Stimulated activated effector memory CD8-positive, alpha-beta T cell treated with anti-CD3 and anti-CD28 coated beads, Interleukin-12 subunit alpha, Interleukin-12 subunit beta, amount 100 ng/mL, for 72 hours (primary cell): ENCODE measurements at regions not wholly inside any gene's neighbourhood (a gene's known extent, or its start where the extent isn't known, plus 50 kb on each side); places are given as distances from the start of the nearest gene placed in this dataset.
"Not testable (repeated sequence)": the region's sequence is repeated elsewhere in the genome, so short reads cannot be mapped to it uniquely, and the experiment has no call there.

ENCODE experiments used
- ATAC-seq: fragments of 150-1000 bp; cut with Tn5 transposase; 2 replicates; pipeline ENCODE4 v1.10.0; 2021
- DNase-seq, 2 donors: peaks; one replicate each; pipeline ENCODE4 v3.0.0; 2021 to 2022; ENCODE audit warnings: low spot score in 2 of 2
- H3K27ac Mint-ChIP-seq: one replicate; pipeline ENCODE4 v1.8.0; 2022; ENCODE audit warnings: mild to moderate bottlenecking, mixed read lengths
- H3K36me3 Mint-ChIP-seq: one replicate; pipeline ENCODE4 v1.8.0; 2022; ENCODE audit warnings: mild to moderate bottlenecking, mixed read lengths
- H3K4me1 Mint-ChIP-seq: one replicate; pipeline ENCODE4 v1.8.0; 2022; ENCODE audit warnings: mixed read lengths
- H3K4me3 Mint-ChIP-seq: one replicate; pipeline ENCODE4 v1.8.0; 2022; ENCODE audit warnings: mild to moderate bottlenecking, mixed read lengths
- H3K9me3 Mint-ChIP-seq: one replicate; pipeline ENCODE4 v1.8.0; 2022; ENCODE audit warnings: mixed read lengths

GRCh38 chr6:122913558-122913957 is 82.5 kb upstream of the CLVS2 start:
- no peak for ATAC-seq
- Mint-ChIP-seq H3K9me3 (peaks cover 27% of the 10 kb centered on the region), H3K36me3 (no peaks in the 10 kb centered on the region), H3K4me3 (no peak overlapping the region), H3K27ac (no peak overlapping the region), H3K4me1 (no peaks in the 10 kb centered on the region)
- no peak for DNase-seq

GRCh38 chr6:122918714-122919113 is 77.3 kb upstream of the CLVS2 start:
- DNase-seq (no peak), ATAC-seq (no peak)
- H3K4me1 Mint-ChIP-seq: no peaks in the 10 kb centered on the region
- no peak overlapping the region for H3K4me3 Mint-ChIP-seq
- no peak overlapping the region for H3K27ac Mint-ChIP-seq
- no peaks in the 10 kb centered on the region for H3K36me3 Mint-ChIP-seq
- peaks cover 21% of the 10 kb centered on the region for H3K9me3 Mint-ChIP-seq

- H3K36me3 Mint-ChIP-seq: no peaks in the 10 kb centered on the region
- H3K4me3 Mint-ChIP-seq: no peak overlapping the region
- no peak overlapping the region for H3K27ac Mint-ChIP-seq
- no peaks in the 10 kb centered on the region for H3K4me1 Mint-ChIP-seq
- no peak for ATAC-seq
- DNase-seq: no peak
- peaks cover 14% of the 10 kb centered on the region for H3K9me3 Mint-ChIP-seq
Observed at GRCh38 chr6:122930252-122931180, 65.5 kb upstream of the CLVS2 start.

GRCh38 chr6:122931916-122932315 is 64.1 kb upstream of the CLVS2 start:
- Mint-ChIP-seq H3K4me3 (no peak overlapping the region), H3K4me1 (no peaks in the 10 kb centered on the region), H3K36me3 (no peaks in the 10 kb centered on the region), H3K27ac (no peak overlapping the region), H3K9me3 (peaks cover 17% of the 10 kb centered on the region)
- ATAC-seq: no peak
- DNase-seq: no peak

- DNase-seq, H3K27ac Mint-ChIP-seq, H3K4me1 Mint-ChIP-seq, H3K4me3 Mint-ChIP-seq, H3K36me3 Mint-ChIP-seq, ATAC-seq, H3K9me3 Mint-ChIP-seq: not testable (repeated sequence)
Observed at GRCh38 chr6:122944936-122945335, 51.1 kb upstream of the CLVS2 start.
